ENCODE measurements at regions not wholly inside any gene's neighbourhood (a gene's known extent, or its start where the extent isn't known, plus 50 kb on each side); places are given as distances from the start of the nearest gene placed in this dataset.

GRCh38 chr2:15038366-15039364, 406.1 kb downstream of the LRATD1 start:
- H3K9me3 Mint-ChIP-seq (ENCODE audit: low read depth) = no peaks in the 10 kb centered on the region
- ChIA-PET POLR2A (interaction anchor here (0.7 kb wide), 1 partner anchor 104 kb away, joined by 3 read pairs; no protein-coding TSS in a partner anchor), CTCF (interaction anchor here (0.6 kb wide), 1 partner anchor 42 kb away, joined by 3 read pairs; no protein-coding TSS in a partner anchor)
- no peak overlapping the region for H3K4me3 Mint-ChIP-seq
- H3K4me1 Mint-ChIP-seq = peaks cover 8% of the 10 kb centered on the region
- ATAC-seq (peak; percentile 51), DNase-seq (peak; percentile 47)
- H3K36me3 Mint-ChIP-seq (ENCODE audit: low read depth) = no peaks in the 10 kb centered on the region
- H3K27ac Mint-ChIP-seq = no peak overlapping the region
- intact Hi-C loops (cut with DNase I, micrococcal nuclease) = no loop called here
- H3K27me3 Mint-ChIP-seq = peaks cover 9% of the 10 kb centered on the region

- ATAC-seq = no peak
- H3K4me3 Mint-ChIP-seq = no peak overlapping the region
- intact Hi-C loops (cut with DNase I, micrococcal nuclease) = no loop called here
- H3K4me1 Mint-ChIP-seq = peaks cover 8% of the 10 kb centered on the region
- H3K27me3 Mint-ChIP-seq = peaks cover 6% of the 10 kb centered on the region
- no peak overlapping the region for H3K27ac Mint-ChIP-seq
- no peak for DNase-seq
- H3K9me3 Mint-ChIP-seq (ENCODE audit: low read depth) = no peaks in the 10 kb centered on the region
- POLR2A ChIA-PET = no interaction called here
- CTCF ChIA-PET = interaction anchor here (0.6 kb wide), 1 partner anchor 654 kb away, joined by 4 read pairs; no protein-coding TSS in a partner anchor
- no peaks in the 10 kb centered on the region for H3K36me3 Mint-ChIP-seq (ENCODE audit: low read depth)
Measured at GRCh38 chr2:15040429-15041084, 408.0 kb downstream of the LRATD1 start.

GRCh38 chr2:15041429-15041837, 408.9 kb downstream of the LRATD1 start:
- no peak overlapping the region for H3K4me3 Mint-ChIP-seq
- H3K4me1 Mint-ChIP-seq = peaks cover 8% of the 10 kb centered on the region
- no peak for ATAC-seq
- DNase-seq = no peak
- H3K27ac Mint-ChIP-seq = no peak overlapping the region
- H3K27me3 Mint-ChIP-seq = peaks cover 5% of the 10 kb centered on the region
- H3K36me3 Mint-ChIP-seq (ENCODE audit: low read depth) = no peaks in the 10 kb centered on the region
- H3K9me3 Mint-ChIP-seq (ENCODE audit: low read depth) = no peaks in the 10 kb centered on the region
- intact Hi-C loops (cut with DNase I, micrococcal nuclease) = no loop called here
- ChIA-PET CTCF (no interaction called here), POLR2A (no interaction called here)

GRCh38 chr2:15042801-15043217, 410.3 kb downstream of the LRATD1 start:
- Mint-ChIP-seq H3K4me1 (peaks cover 8% of the 10 kb centered on the region), H3K9me3 (ENCODE audit: low read depth) (no peaks in the 10 kb centered on the region), H3K36me3 (ENCODE audit: low read depth) (no peaks in the 10 kb centered on the region), H3K27ac (no peak overlapping the region), H3K27me3 (peaks cover 5% of the 10 kb centered on the region), H3K4me3 (no peak overlapping the region)
- intact Hi-C loops (cut with DNase I, micrococcal nuclease) = no loop called here
- ChIA-PET POLR2A (no interaction called here), CTCF (no interaction called here)
- ATAC-seq = no peak
- no peak for DNase-seq

- intact Hi-C loops (cut with DNase I, micrococcal nuclease) = no loop called here
- ChIA-PET POLR2A (no interaction called here), CTCF (no interaction called here)
- peaks cover 5% of the 10 kb centered on the region for H3K27me3 Mint-ChIP-seq
- no peak for ATAC-seq
- H3K4me3 Mint-ChIP-seq = no peak overlapping the region
- no peaks in the 10 kb centered on the region for H3K36me3 Mint-ChIP-seq (ENCODE audit: low read depth)
- no peak for DNase-seq
- no peak overlapping the region for H3K27ac Mint-ChIP-seq
- H3K9me3 Mint-ChIP-seq (ENCODE audit: low read depth) = no peaks in the 10 kb centered on the region
- H3K4me1 Mint-ChIP-seq = peaks cover 8% of the 10 kb centered on the region
Measured at GRCh38 chr2:15043336-15044058, 411.0 kb downstream of the LRATD1 start.

GRCh38 chr2:15045054-15045453, 412.5 kb downstream of the LRATD1 start:
- DNase-seq = no peak
- Mint-ChIP-seq H3K27me3 (peaks cover 5% of the 10 kb centered on the region), H3K36me3 (ENCODE audit: low read depth) (no peaks in the 10 kb centered on the region), H3K27ac (no peak overlapping the region), H3K4me3 (no peak overlapping the region), H3K9me3 (ENCODE audit: low read depth) (no peaks in the 10 kb centered on the region), H3K4me1 (no peaks in the 10 kb centered on the region)
- intact Hi-C loops (cut with DNase I, micrococcal nuclease) = no loop called here
- no peak for ATAC-seq
- POLR2A ChIA-PET = no interaction called here
- CTCF ChIA-PET = interaction anchor here (0.6 kb wide), 1 partner anchor 1357 kb away, joined by 3 read pairs; no protein-coding TSS in a partner anchor

GRCh38 chr2:15047184-15047583, 414.7 kb downstream of the LRATD1 start:
- ChIA-PET CTCF (no interaction called here), POLR2A (no interaction called here)
- DNase-seq = no peak
- Mint-ChIP-seq H3K27ac (no peak overlapping the region), H3K4me3 (no peak overlapping the region), H3K4me1 (no peaks in the 10 kb centered on the region), H3K36me3 (ENCODE audit: low read depth) (no peaks in the 10 kb centered on the region), H3K27me3 (peaks cover 4% of the 10 kb centered on the region), H3K9me3 (ENCODE audit: low read depth) (no peaks in the 10 kb centered on the region)
- intact Hi-C loops (cut with DNase I, micrococcal nuclease) = no loop called here
- ATAC-seq = no peak

- ChIA-PET CTCF (no interaction called here), POLR2A (no interaction called here)
- Mint-ChIP-seq H3K27ac (no peak overlapping the region), H3K9me3 (ENCODE audit: low read depth) (no peaks in the 10 kb centered on the region), H3K4me3 (no peak overlapping the region), H3K27me3 (peaks cover 6% of the 10 kb centered on the region), H3K4me1 (no peaks in the 10 kb centered on the region), H3K36me3 (ENCODE audit: low read depth) (no peaks in the 10 kb centered on the region)
- intact Hi-C loops (cut with DNase I, micrococcal nuclease) = no loop called here
- DNase-seq = no peak
- ATAC-seq = no peak
Measured at GRCh38 chr2:15048000-15048399, 415.5 kb downstream of the LRATD1 start.

- Mint-ChIP-seq H3K36me3 (ENCODE audit: low read depth) (no peaks in the 10 kb centered on the region), H3K4me3 (no peak overlapping the region), H3K27me3 (peaks cover 5% of the 10 kb centered on the region), H3K4me1 (no peaks in the 10 kb centered on the region), H3K9me3 (ENCODE audit: low read depth) (no peaks in the 10 kb centered on the region), H3K27ac (no peak overlapping the region)
- no peak for ATAC-seq
- CTCF ChIA-PET = no interaction called here
- intact Hi-C loops (cut with DNase I, micrococcal nuclease) = no loop called here
- DNase-seq = no peak
- POLR2A ChIA-PET = no interaction called here
Measured at GRCh38 chr2:15049096-15049993, 416.8 kb downstream of the LRATD1 start.

- intact Hi-C loops (cut with DNase I, micrococcal nuclease) = no loop called here
- Mint-ChIP-seq H3K9me3 (ENCODE audit: low read depth) (no peaks in the 10 kb centered on the region), H3K4me1 (no peaks in the 10 kb centered on the region), H3K27me3 (peaks cover 8% of the 10 kb centered on the region), H3K4me3 (no peak overlapping the region), H3K36me3 (ENCODE audit: low read depth) (no peaks in the 10 kb centered on the region), H3K27ac (no peak overlapping the region)
- ATAC-seq (no peak), DNase-seq (no peak)
- ChIA-PET POLR2A (no interaction called here), CTCF (no interaction called here)
Measured at GRCh38 chr2:15050483-15050882, 418.0 kb downstream of the LRATD1 start.

- DNase-seq (no peak), ATAC-seq (no peak)
- Mint-ChIP-seq H3K27ac (no peak overlapping the region), H3K27me3 (peaks cover 11% of the 10 kb centered on the region), H3K36me3 (ENCODE audit: low read depth) (no peaks in the 10 kb centered on the region), H3K4me1 (no peaks in the 10 kb centered on the region), H3K4me3 (no peak overlapping the region), H3K9me3 (ENCODE audit: low read depth) (no peaks in the 10 kb centered on the region)
- CTCF ChIA-PET = no interaction called here
- POLR2A ChIA-PET = no interaction called here
- intact Hi-C loops (cut with DNase I, micrococcal nuclease) = no loop called here
Measured at GRCh38 chr2:15053542-15053941, 421.0 kb downstream of the LRATD1 start.

All from activated CD4-positive, alpha-beta T cell treated with anti-CD3 and anti-CD28 coated beads for 36 hours (primary cell).